NCI-H146 treated with DMSO at 0.1 percent for 48 hours (cell line): ENCODE measurements at regions not wholly inside any gene's neighbourhood (a gene's known extent, or its start where the extent isn't known, plus 50 kb on each side); places are given as distances from the start of the nearest gene placed in this dataset.

Experiments
- DNase-seq: peaks from one replicate; lab custom pipeline; 2025; ENCODE audit not compliant: unreplicated experiment; lab: John Stamatoyannopoulos, UW

DNA sequence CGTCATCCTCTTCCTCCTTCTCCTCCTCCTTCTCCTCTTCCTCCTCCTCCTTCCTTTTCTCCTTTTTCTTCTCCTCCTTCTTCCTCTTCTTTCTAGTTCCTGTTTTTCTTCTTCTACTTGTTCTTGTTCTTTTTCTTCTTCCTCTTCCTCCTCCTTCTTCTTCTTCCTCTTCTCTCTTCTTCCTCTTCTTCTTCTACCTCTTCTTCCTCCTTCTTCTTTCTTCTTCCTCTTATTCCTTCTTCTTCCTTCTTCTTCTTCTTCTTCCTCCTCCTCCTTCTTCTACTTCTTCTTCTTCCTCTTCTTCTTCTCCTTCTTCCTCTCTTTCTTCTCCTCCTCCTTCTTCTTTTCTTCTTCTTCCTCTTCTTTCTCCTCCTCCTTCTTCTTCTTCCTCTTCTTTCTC is 310.2 kb upstream of the LMCD1 start:
- DNase-seq, result no peak

DNA sequence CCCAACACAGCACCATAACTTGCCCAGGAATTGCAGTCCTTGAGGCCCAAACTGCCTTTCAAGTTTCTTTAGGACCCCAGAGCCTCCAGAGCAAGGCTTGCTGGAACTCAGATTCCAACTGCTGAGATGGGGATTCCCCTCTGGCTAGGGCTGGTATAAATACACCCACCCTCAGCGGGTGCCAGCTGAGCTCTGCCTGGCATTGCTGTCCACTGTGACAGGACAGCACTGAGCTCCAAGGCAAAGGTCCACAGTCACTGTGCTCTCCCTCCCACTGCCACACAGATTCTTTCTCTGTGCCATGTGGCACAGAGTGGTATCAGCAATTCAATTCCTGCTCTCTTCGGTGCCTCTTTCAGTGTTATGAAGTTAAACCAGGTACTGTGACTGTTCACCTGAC is 304.2 kb upstream of the LMCD1 start:
- no peak for DNase-seq

DNA sequence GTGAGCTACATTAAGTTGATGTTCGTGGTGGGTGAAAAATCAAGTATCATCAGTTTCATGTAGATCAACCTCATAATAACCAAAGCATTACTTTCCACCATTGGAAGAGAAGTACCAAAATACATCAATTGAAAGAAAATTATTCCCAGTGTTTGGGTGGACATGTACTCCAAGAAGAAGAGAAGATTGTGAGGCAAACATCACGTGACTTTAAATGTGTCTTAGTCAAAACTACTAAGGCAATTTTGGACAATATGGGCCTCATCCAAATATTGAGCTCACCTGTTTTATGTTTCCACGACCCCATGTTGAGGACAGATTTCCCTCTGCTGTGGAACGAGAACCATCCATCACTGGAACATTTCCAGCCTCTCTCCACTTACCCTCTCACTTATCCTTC is 303.0 kb upstream of the LMCD1 start:
- DNase-seq, result no peak

DNA sequence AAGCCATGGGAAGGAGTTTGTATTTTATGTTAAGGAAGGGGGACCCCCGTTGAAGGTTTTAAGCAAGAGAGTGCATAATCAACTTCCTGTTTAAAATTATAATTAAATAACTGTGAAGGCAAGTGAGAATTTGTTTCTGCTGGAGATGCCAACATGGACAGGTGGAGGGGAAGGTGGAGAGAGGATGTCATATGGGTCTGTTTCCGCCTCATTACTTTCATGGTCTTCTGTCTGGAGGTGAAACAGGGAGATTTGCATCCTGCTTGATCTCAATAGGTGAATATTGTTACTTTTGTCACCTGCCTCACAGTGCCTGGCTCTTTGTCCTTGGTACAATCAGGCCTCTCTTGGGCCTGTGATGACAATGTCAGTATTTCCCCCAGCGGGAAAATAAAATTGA is 300.6 kb upstream of the LMCD1 start:
- DNase-seq, result no peak

DNA sequence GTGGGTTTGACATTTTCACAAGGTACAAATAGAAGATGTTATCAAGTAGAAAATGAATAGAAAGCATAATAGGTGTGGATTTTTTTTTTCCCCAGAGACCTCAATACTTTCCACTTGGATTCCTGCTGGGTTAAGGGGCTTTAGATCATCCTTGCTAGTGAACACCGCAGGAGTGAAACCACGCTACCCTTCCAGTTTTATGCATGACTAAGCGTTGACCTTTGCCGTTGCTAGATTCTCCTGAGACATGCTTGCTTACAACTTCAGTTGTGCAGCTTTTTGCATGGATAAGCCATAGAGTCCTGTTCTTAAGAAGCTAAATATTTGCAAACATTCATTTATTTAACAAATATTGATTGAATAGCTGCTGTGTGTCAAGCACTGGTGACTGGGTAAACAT is 299.7 kb upstream of the LMCD1 start:
- DNase-seq, result no peak

DNA sequence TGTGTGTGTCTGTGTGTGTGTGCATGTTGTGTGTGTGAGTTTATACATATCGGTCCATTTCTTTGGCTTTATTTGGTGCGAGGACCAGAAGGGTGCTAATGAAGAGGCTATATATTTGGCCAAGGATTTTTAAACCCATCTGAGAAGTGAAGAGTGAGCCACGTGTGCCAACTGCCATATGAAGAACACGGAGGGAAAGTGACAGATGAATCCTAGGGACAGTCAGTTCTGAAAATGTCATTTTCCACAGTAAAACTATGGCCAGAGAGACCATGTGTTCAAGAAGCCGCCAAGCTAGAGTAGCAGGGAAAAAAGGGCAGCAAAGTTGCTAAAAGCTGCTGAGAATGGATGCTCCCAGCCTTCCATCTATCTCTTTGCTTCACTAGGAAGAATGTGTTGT is 297.3 kb upstream of the LMCD1 start:
- DNase-seq, result no peak

DNA sequence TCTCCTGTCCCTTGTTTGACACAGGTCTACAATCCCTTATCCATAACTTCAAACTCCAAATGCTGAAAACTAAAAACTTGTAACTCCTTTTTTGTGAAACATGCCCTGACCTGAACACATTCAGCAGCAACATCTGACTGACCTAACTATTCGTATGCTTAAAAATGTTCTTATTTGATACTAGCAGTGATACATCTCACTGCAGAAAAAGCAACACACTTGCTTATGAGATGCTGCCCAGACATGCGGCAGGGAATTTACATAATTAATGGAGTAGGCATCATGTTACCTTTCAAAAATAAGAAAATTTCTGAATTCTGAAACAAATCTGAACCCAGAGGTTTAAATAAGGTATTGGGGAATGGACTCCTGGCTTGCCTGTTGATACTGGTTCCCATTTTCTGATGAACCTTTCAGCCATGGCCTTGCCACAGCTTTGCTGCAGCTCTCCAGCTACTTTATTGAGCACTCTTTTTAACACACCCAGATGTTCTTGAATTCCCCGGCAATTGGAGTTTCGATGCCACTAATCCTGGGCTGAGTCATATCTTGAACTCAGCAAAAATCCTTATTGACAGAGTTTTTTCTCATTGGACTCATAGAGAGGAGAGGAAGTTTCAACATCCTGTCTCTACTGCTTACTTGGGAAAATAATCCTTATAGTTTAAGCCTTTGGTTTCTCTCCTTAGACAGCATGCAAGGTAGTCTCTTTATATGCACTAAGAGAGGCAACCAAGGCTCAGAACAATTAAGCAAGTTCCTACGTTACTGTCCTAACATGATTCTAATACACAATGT is 296.6 kb upstream of the LMCD1 start:
- no peak for DNase-seq

DNA sequence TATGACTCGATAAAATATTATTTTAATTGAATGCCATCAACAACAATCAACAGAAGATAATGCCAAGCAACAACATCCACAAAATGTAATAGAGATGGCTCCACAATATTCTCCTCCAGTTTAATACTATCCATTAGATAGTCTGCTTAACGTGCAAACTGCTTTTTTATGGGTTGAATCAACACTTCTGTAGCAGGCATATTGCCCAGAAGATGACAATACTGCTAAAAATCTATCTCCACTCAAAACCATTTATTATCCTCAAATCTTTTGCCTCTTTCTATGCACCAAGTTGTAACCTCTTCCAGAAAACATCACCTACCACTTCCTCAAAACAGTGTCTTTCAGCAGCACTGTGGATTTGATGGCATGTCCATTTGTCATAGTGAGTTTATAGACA is 295.7 kb upstream of the LMCD1 start:
- no peak for DNase-seq

DNA sequence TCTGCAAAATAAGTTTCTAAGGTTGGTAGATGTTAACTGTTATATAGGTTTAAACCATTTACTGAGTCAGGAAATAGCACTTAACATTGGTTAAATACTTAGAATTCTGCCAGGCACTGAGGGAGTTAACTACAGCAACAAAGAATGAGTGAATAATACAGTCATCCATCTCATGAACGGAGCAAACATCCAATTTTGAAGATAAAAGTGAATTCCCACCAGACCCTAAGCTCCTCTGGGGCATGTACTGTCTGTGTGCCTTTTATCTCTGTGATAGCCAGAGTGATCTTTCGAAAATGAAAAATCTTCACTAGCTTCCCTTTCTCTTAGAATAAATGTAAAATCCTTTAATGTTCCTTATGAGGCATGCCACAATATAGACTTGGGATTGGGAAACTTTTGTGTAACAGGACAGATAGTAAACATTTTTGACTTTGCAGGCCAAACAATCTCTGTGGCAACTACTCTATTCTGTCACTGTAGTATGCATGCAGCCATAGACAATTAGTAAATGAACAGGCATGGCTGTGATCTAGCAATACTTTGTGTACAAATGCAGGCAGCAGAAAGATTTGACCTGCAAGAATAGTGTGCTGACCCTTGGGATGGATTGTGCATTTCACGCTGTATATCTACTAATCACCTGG is 294.5 kb upstream of the LMCD1 start:
- DNase-seq, result no peak

DNA sequence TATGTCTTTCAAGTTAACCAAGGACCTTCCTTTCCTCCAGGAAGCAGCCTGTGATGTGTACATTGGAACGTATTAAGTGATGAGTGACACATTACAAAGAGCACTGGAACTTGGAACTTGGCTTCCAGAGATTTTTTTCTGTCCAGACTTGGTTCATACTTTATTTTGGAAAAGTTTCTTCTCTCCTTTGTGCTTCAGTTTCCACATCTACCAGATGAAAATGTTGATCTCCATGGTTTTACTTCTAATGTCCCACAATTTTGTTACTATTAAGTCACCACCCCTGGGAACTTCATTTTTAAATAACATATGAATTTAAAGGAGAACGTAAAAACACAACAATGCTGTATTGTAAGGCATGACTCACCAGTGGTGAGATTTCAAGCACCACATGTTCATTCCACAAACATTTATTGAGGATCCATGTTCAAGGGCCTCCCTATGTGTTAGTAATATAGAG is 290.7 kb upstream of the LMCD1 start:
- DNase-seq, result no peak

DNA sequence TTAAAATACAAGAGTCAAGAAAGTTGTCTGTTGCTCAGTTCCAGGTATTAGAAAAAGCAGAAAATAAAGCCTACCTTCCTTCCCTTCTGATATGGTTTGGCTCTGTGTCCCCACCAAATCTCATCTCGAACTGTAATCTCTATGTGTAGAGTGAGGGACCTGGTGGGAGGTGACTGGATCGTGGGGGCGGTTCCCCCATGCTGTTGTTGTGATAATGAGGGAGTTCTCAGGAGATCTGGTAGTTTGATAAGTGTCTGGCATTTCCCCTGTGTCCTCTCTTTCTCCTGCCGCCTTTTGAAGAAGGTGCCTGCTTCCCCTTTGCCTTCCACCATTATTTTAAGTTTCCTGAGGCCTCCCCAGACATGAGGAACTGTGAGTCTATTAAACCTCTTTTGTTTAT is 288.8 kb upstream of the LMCD1 start:
- DNase-seq, result no peak

DNA sequence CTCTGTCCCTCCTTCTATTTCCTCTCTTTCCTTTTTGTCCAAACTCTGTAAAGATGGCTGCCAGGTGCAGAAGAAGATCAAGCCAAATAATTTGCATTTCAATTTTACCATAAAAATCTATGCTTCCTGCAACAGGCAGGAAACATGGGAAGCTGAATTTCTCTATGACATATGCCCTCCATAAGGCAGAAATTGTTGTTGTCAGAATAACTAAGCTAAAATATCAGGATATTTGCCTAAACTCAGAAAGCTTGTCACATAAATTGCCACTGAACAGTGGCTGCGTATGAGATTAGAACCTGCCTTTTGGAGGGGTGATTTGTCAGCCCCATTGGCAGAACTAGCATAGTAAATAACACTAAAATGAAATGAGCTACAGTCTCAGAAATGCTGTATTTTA is 288.3 kb upstream of the LMCD1 start:
- no peak for DNase-seq

DNA sequence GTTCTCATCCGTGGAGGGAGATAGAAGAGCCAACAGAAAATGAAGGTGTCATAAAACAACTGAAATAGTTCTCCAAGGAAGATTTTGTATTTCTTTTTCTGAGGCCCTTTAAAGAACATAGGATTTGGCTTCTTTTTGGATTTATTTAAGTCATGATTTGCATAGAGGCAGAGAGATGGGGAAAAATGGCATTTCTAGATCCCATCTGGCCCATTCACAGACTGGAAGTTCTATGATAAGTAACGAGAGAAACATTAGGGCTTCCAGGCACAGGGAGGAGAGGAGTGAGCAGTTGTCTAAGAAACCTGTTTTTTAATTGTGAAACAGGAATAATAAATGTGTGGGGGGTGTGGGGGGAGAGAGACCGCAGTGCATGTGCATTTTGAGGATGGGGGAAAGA is 285.8 kb upstream of the LMCD1 start:
- no peak for DNase-seq

DNA sequence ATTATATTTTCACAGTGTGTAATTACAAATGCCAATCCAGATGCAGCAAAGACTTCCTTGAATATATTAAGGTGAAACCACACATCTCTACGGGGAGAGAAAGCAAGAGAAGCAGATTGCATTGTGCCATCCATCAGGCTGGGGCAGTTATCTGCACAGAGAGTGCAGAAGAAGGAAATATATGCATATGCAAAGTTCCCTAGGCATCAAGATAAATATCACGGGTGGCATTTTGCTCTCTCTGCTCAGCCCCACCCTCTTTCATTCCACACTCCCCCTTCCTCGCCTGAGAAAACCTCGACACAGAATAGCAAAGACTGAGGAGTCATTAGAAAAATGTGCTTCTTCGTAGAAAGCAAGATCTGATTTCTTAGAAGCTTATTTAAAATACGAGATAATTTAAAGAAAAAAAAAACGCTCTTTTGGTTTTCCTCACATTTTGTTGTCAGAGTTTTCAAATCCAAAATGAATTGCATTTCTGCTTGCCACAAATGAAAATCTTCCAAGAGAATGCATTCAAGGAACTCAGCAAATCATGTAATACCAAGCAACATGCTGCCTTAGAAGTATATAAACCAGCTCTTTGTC is 283.2 kb upstream of the LMCD1 start:
- no peak for DNase-seq

DNA sequence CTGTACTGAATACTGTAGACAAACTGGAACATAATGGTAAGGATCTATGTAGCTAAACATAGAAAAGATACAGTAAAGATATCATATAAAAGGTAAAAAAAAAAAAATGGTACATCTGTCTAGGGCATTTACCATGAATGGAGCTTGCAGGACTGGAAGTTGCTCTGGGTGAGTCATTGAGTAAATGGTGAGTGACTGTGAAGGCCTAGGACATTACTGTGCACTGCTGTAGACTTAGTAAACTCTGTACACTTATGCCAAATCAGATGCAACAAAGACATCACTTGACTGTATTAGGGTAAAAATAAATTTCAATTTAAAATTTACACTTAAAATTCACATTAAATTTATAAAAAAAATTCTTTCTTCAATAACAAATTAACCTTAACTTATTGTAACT is 281.3 kb upstream of the LMCD1 start:
- no peak for DNase-seq

DNA sequence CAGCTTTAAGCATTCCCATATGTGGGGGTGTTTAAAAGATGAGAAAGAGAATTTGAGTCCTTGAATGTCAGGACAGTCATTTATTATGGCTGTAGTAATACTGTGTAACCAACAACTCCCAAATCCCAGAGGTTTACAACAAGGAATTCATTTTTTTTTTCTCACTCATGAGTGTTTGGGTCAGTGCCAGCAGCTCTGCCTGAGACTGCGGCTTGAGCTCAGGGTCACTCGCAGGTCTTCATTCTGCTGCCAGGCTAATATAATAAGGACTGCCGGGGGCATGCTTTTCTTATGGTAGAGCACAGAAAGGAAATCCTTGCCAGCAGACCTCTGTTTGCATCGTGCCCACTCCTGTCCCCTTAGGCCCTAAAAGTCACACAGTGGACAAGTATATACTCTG is 277.9 kb upstream of the LMCD1 start:
- DNase-seq, result no peak

DNA sequence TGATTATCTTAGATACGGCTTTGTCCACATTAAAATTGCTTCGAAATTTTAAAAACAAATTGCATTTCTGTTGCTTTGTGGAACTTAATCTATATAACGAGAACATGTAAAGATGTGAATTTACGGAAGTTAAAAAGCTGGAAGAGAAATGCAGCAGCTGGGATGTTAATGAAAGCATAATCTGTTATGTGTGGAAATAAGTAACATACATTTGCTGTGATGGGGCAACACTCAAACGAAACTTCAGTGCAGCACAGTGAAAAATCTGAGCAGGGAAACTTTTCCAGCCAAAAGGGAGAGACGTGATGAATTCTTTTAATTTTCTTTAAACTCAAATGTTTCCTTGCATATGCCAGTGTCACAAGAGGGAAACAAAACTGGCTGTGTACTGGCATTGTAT is 276.7 kb upstream of the LMCD1 start:
- DNase-seq, result no peak

DNA sequence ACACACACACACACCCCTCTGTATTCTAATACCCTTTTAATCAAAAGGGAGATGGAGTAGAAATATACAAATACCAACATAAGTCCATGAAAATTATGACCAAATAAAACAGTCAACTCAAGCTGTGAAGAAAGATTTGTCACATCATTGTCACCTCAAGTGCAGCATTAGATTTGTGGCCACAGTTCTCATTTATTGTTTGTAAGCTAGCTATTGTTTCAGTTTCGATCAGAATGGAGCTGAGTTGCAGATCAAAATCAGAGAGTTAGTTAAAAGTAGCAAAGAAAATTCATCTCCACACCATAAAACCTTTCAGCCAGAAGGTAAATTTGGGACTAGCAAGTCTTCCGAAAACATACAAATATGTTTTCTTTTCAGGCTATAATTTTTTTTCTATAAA is 267.7 kb upstream of the LMCD1 start:
- no peak for DNase-seq

DNA sequence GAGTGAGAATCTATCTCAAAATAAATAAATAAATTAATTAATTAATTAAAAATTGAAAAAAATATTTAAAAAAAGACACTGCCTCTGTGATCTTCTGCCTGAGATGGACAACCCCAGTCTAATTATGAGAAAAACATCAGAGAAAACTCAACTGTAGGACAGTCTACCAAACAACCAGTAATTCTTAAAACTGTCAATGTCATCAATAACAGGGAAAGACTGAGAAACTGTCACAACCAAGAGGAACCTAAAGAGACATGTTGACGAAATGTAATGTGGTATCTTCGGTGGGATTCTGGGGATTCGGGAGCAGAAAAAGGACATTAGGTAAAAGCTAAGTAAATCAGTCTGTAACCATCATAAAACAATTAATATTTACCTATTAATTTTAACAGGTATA is 265.4 kb upstream of the LMCD1 start:
- no peak for DNase-seq

DNA sequence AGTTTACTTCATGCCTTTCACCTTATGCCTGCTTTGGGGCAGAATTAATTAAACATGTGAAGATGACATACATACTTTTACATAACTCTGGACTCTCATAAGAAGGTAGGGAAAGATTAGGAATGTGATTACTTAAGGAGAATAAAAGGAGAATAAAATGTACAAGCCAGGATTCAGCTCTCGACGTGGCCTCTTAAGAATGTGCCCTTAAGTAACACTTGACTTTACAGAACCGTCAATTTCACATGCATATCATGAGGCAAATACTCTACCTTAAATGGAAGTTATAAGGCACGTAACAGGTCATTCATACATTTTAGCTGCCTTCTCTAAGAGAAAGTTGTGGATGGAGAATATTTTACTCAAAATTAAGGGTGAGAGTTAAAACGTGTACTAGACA is 263.7 kb upstream of the LMCD1 start:
- no peak for DNase-seq

DNA sequence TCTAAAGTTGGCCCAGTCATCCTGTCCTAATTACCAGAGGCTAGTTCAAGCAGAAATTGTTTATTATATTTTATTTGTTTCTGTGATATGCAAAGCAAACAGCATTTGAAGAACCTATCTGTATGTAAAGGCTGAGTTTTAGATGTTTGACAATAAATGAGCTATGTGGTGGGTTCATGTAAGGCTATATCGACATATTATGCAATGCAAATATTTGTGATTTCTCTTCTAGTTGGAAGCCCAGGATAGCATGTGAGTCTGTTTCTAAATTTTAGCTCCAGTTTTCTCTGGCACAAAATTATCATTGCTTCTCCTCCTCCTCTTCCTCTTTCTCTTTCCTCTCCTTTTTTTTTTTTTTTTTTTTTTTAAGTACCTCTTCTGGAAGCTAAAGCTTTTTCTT is 263.2 kb upstream of the LMCD1 start:
- DNase-seq, result no peak

DNA sequence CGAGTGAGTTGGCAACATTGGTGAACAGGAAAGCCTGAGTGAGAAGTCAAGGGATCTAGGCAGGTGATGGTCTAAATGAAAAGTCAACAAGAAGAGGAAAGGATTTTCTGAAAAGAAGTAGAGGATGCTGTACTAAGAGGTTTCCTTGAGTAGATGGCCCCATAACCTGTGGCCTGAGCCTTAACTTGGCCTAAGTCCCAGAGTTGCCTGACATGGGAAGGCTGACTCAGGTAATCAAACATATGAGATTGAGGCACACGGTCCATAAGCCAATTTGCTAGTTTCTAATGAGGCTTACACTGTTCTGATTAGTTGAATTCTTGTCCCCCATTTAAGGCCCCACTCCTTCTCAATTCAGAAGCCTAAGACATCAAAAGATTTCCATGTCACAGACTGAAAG is 262.5 kb upstream of the LMCD1 start:
- no peak for DNase-seq
